PC-3 (cell line): ENCODE measurements at regions not wholly inside any gene's neighbourhood (a gene's known extent, or its start where the extent isn't known, plus 50 kb on each side); places are given as distances from the start of the nearest gene placed in this dataset.

ENCODE experiments used
- ATAC-seq: fragments of 200-7000 bp; cut with Tn5 transposase; 2 replicates; pipeline ENCODE4 v1.9.1; 2020; ENCODE audit warnings: mild to moderate bottlenecking, moderate library complexity
- BruUV-seq: library from RNA; stranded (reverse); fragments of 400-500 nt; replicated peaks from 2 replicates; lab custom pipeline; 2021; lab: Mats Ljungman, UMichigan
- CTCF ChIA-PET: fragments of 300-600 bp; sonication (Branson Sonifier 250); formaldehyde crosslinking; loops from one replicate; lab custom pipeline; 2022; ENCODE audit warnings: antibody characterized with exemption; lab: Charles Lee
- POLR2A ChIA-PET: fragments of 300-600 bp; sonication (Branson Sonifier 250); formaldehyde crosslinking; loops from one replicate; lab custom pipeline; 2022; ENCODE audit warnings: antibody characterized with exemption; ENCODE audit not compliant: unreplicated experiment; lab: Charles Lee
- DNase-seq: peaks from one replicate; pipeline ENCODE4 v3.0.0-alpha.2; 2015
- H2AFZ ChIP-seq: fragments of 300-600 bp; sonication (generic); 2 replicates; pipeline ENCODE4 v1.6.0; 2016; ENCODE audit warnings: antibody characterized with exemption, low read length
- H3F3A ChIP-seq: fragments of 300-600 bp; sonication (generic); one replicate; pipeline ENCODE4 v1.6.0; 2017; ENCODE audit warnings: antibody characterized with exemption, low read length, control low read depth, mild to moderate bottlenecking; ENCODE audit not compliant: unreplicated experiment
- H3K27ac ChIP-seq: fragments of 300-600 bp; sonication (generic); 2 replicates; pipeline ENCODE4 v1.5.1; 2016; ENCODE audit warnings: mild to moderate bottlenecking, low read length
- H3K27me3 ChIP-seq: fragments of 300-600 bp; sonication (generic); 2 replicates; pipeline ENCODE4 v1.6.1; 2016; ENCODE audit warnings: low read length, mixed read lengths
- H3K36me3 ChIP-seq: fragments of 300-600 bp; sonication (generic); 2 replicates; pipeline ENCODE4 v1.6.1; 2016; ENCODE audit warnings: low read depth, mixed run types, low read length, mixed read lengths
- H3K4me1 ChIP-seq: fragments of 300-600 bp; sonication (generic); 2 replicates; pipeline ENCODE4 v1.5.1; 2016; ENCODE audit warnings: low read length; ENCODE audit not compliant: insufficient read depth
- H3K4me2 ChIP-seq: fragments of 300-600 bp; sonication (generic); 2 replicates; pipeline ENCODE4 v1.6.0; 2016; ENCODE audit warnings: low read length
- H3K4me3 ChIP-seq: fragments of 300-600 bp; sonication (generic); 2 replicates; pipeline ENCODE4 v1.5.1; 2016; ENCODE audit warnings: mild to moderate bottlenecking, low read length, mixed read lengths
- H3K79me2 ChIP-seq: fragments of 300-600 bp; sonication (generic); 2 replicates; pipeline ENCODE4 v1.6.1; 2017; ENCODE audit warnings: low read length, mixed read lengths
- H3K9ac ChIP-seq: fragments of 300-600 bp; sonication (generic); 2 replicates; pipeline ENCODE4 v1.6.0; 2016; ENCODE audit warnings: mild to moderate bottlenecking, low read length
- H3K9me2 ChIP-seq: fragments of 300-600 bp; sonication (generic); replicated peaks from 2 replicates; pipeline ENCODE4 v1.6.1; 2016; ENCODE audit warnings: mixed run types, low read length, mixed read lengths
- H3K9me3 ChIP-seq: fragments of 300-600 bp; sonication (generic); 2 replicates; pipeline ENCODE4 v1.6.1; 2016; ENCODE audit warnings: low read length, mixed read lengths
- H4K20me1 ChIP-seq: fragments of 300-600 bp; sonication (generic); 2 replicates; pipeline ENCODE4 v1.6.1; 2016; ENCODE audit warnings: low read length, mixed read lengths
- CTCF ChIP-seq: fragments of 300-600 bp; sonication (generic); conservative IDR thresholded peaks from 2 replicates; pipeline ENCODE4 v1.5.1; 2017; ENCODE audit warnings: antibody characterized with exemption, low read depth, mild to moderate bottlenecking, low read length
- EZH2 ChIP-seq: fragments of 300-600 bp; sonication (generic); IDR thresholded peaks from one replicate; pipeline ENCODE4 v1.6.1; 2017; ENCODE audit warnings: antibody characterized with exemption, mild to moderate bottlenecking, low read length; ENCODE audit not compliant: unreplicated experiment
- EZH2phosphoT487 ChIP-seq: fragments of 300-600 bp; sonication (generic); IDR thresholded peaks from 2 replicates; pipeline ENCODE4 v1.6.1; 2018; ENCODE audit warnings: mild to moderate bottlenecking, antibody characterized with exemption, low read length, borderline replicate concordance
- intact Hi-C: fragments of 100-400 bp; cut with micrococcal nuclease; formaldehyde crosslinking; loops from 2 replicates; pipeline ENCODE4 v1.9.0; 2023

GRCh38 chr7:48806731-48807130 is 117.6 kb upstream of the CDC14C start:
- intact Hi-C loops, result no loop called here
- Histone ChIP-seq H3K4me3 (no peak overlapping the region), H4K20me1 (no peaks in the 10 kb centered on the region), H3K27ac (no peak overlapping the region), H3K36me3 (no peaks in the 10 kb centered on the region), H3K9me2 (no peaks in the 10 kb centered on the region), H3K79me2 (no peaks in the 10 kb centered on the region), H3K27me3 (peaks cover 24% of the 10 kb centered on the region), H2AFZ (no peak overlapping the region), H3K9me3 (no peaks in the 10 kb centered on the region), H3K4me2 (no peak overlapping the region), H3K9ac (no peak overlapping the region), H3K4me1 (no peaks in the 10 kb centered on the region), H3F3A (no peaks in the 10 kb centered on the region)
- no peak for ATAC-seq
- ChIA-PET CTCF (no interaction called here), POLR2A (no interaction called here)
- no TSS peak for BruUV-seq
- TF ChIP-seq EZH2 (no peak), CTCF (no peak), EZH2phosphoT487 (no peak)
- DNase-seq, result no peak

- no peak overlapping the region for H3K27ac ChIP-seq
- no peaks in the 10 kb centered on the region for H3K4me1 ChIP-seq
- H3K27me3 ChIP-seq, result peaks cover 25% of the 10 kb centered on the region; the same call in 1 of the 2 replicates
- ChIA-PET POLR2A (no interaction called here), CTCF (no interaction called here)
- H3K79me2 ChIP-seq, result no peaks in the 10 kb centered on the region
- H3K36me3 ChIP-seq, result no peaks in the 10 kb centered on the region
- intact Hi-C loops, result no loop called here
- no peaks in the 10 kb centered on the region for H3K9me2 ChIP-seq
- TF ChIP-seq EZH2phosphoT487 (no peak), EZH2 (no peak), CTCF (no peak)
- H3F3A ChIP-seq, result no peaks in the 10 kb centered on the region
- H3K4me3 ChIP-seq, result no peak overlapping the region
- DNase-seq (no peak), ATAC-seq (no peak)
- H2AFZ ChIP-seq, result no peak overlapping the region
- no peaks in the 10 kb centered on the region for H4K20me1 ChIP-seq
- no peaks in the 10 kb centered on the region for H3K9me3 ChIP-seq
- H3K4me2 ChIP-seq, result no peak overlapping the region
- no TSS peak for BruUV-seq
- no peak overlapping the region for H3K9ac ChIP-seq
Observed at GRCh38 chr7:48811071-48811470, 113.3 kb upstream of the CDC14C start.

- Histone ChIP-seq H3K9ac (no peak overlapping the region), H3K4me3 (no peak overlapping the region), H4K20me1 (no peaks in the 10 kb centered on the region), H3K79me2 (no peaks in the 10 kb centered on the region), H3K27ac (no peak overlapping the region), H3F3A (no peaks in the 10 kb centered on the region), H3K27me3 (peaks cover 23% of the 10 kb centered on the region; the same call in 1 of the 2 replicates), H3K4me2 (no peak overlapping the region), H2AFZ (no peak overlapping the region), H3K9me2 (no peaks in the 10 kb centered on the region), H3K4me1 (no peaks in the 10 kb centered on the region), H3K9me3 (no peaks in the 10 kb centered on the region), H3K36me3 (no peaks in the 10 kb centered on the region)
- POLR2A ChIA-PET, result no interaction called here
- DNase-seq (no peak), ATAC-seq (no peak)
- TF ChIP-seq EZH2phosphoT487 (no peak), EZH2 (no peak), CTCF (no peak)
- intact Hi-C loops, result no loop called here
- CTCF ChIA-PET, result no interaction called here
- no TSS peak for BruUV-seq
Observed at GRCh38 chr7:48813472-48813871, 110.9 kb upstream of the CDC14C start.
